DMS53 (cell line): ENCODE measurements at regions not wholly inside any gene's neighbourhood (a gene's known extent, or its start where the extent isn't known, plus 50 kb on each side); places are given as distances from the start of the nearest gene placed in this dataset.
"Not testable (repeated sequence)": the region's sequence is repeated elsewhere in the genome, so short reads cannot be mapped to it uniquely, and the experiment has no call there.

Experiments
- DNase-seq: peaks from one replicate; lab custom pipeline; 2025; lab: John Stamatoyannopoulos, UW

DNA sequence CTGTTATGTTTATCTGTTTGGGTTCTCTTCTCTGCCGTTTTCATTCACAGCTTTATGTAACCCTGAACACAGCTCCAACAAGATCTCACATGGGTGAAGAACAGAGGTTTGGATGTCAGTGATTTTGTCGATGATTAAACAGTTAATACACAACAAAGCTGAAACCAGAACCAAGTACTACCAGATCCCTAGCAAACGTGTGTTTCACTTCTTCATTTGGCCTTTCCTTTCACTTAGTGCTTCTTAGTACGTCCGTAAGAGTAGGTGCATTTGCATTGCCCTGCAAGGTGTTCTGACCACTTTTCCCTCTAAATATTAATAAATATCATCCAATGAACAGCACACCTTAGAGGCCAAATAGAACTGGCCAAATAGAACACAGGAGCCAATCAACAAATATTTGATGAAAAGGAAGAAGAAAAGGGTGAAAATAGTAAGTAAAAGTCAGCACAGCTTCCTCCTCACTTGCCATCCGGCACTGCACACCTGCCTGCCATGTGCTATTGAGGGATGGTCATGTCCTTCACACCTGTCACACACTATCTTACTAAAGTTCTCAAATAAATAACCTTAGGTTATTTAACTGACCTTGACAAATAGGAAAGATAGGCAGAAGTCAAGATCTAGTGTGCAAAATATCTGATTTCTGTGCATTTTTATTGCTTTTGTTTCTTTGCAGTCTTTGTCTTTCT lies 252.6 kb upstream of the ANKRD30A start:
- DNase-seq = no peak

DNA sequence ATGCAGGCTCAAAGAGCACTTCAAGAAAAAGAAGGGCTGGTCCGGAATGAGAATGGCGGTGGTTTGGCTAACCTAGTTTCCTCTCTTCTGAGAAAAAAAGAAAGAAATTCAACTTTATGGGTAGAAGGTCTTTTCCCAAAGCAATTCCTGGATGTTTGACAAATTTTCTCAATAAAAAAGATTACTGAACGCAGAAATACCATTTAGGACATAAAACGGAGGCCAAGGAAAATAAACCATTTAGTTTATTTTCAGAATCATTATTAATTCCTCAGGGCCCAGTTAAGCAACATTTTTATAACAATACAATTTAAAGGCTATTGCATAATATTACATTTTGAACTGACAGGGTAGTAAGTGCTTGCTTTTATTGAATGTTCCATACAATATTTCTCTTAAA lies 284.6 kb upstream of the ANKRD30A start:
- no peak for DNase-seq

DNA sequence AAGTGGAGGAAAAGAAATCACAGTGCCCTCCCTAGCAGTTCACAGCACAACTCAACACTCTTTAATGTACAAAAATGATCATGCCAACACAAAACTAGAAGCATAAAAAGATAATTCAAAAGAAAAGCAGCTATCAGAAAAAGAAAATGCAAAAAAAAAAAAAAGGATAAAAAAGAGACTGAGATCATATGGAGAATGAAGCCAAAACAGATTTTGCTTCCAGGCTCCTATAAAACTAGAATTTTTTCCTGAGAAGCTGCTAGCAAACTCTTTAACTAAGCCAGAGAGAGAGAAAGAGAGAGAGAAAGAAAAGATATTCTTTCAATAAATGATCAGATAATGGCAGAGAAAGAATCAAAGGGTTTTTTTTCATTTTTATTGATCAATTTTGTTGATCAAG lies 288.0 kb upstream of the ANKRD30A start:
- DNase-seq = no peak

DNA sequence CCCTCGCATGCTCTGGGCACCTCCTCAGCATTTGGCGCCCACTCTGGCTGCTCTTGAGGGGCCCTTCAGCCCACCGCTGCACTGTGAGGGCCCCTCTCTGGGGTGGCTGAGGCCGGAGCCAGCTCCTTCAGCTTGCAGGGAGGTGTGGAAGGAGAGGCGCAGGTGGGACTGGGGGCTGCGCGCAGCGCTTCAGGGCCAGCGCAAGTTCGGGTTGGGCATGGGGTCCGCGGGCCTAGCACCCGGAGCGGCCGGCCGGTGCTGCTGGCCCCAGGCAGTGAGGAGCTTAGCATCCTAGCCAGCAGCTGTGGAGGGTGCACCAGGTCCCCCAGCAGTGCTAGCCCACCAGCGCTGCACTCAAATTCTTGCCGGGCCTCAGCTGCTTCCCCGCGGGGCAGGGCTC lies 305.6 kb upstream of the ANKRD30A start:
- DNase-seq = no peak

DNA sequence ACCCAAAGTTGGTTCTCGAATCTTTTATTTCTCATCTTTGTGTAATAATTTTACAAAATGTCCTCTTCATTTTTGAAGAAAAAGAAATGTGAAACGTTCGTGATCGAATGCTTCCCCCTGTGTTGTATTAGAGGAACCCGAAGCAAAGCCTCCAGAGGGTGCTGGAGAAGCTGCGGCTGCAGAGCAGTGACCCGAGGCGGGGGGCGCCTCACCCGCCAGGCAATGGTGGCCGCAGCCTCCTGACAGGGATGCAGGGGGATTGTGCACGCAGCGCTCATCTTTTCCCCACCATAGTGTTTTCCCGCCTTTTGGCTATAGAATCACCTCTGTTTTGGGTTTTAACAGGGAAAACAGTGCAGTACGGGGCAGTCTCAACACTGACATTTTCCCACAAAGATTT lies 307.5 kb upstream of the ANKRD30A start:
- DNase-seq = no peak

DNA sequence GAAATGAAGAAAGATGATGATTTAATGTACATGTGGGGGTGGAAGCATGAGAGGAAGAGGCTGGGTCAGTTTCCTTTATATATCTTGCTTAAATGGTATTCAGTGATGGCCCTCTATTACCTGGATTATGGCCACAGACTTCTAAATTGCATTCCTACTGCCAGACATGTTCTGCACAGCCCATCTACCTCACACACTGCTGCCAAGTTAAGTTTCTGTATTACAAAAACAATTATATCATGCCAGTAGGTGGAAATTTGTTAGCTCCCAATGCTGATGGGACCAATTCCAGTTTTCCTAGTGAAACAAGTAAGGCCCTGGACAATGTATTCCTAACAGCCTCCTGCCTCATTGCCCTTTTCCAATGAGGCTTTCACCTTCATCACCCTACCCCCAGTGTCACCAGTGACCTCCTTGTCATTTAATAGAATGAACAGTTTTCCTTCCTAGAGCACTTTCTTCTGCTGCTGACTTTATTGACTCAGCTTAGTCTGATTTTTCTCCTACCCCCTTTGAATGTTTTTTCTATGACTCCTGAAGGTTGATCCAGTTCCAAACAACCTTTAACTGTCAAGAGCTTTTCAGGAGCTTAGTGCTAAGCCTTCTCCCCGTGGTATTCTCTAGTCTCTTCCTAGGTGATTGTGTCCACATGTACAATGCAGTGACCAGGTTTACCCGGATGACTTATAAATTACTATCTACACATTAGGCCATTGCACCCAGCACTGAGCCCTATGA lies 316.6 kb upstream of the ANKRD30A start:
- DNase-seq = no peak

DNA sequence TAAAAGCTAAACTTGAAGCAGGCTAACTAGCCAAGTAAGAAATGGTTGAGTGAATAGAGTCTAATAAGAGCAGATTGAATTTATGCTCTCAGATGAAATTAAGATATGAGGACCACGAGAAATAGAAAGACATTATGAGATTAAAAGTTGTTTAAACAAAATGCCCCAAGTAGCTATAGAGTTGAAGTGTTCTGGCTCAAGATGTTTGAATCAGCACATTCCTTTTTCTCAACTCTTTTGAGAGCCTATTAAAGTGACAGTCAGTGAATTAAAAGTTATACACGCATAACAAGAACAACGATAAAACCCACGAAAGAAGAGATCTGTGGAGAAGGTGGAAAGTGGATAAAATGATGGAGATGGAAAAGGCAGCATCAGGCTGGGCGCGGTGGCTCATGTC lies 322.2 kb upstream of the ANKRD30A start:
- no peak for DNase-seq

DNA sequence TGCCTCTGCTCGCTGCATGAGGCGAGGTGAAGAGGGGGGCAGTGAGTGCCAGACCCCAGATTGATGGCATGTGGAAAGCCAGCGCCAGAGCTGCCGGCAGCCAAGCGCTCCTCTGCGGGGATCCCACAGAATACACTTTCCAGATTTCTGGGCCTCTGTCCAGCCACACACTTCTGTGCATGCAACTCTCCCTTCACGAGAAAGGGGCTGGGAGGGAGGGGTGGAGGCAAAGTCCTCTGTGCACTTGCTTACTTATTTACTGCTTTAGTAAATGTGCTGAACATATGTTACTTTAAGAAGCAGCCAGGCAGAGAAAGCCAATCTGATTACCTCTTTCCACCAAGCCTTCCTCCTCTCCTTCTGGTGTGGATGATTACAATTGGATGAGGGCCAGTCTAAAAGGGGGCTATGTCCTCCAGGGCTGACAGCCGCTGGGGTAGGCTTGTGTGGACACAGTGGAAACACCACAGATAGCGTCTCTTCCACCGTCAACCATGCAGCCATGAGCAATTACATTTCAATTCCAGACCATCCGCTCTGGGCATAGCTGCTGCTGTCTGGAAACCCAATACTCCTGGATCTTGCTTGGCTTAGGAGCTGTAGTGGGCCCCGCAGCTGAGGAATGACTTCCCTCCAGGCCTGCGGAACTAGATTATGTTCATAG lies 322.8 kb upstream of the ANKRD30A start:
- DNase-seq = no peak

DNA sequence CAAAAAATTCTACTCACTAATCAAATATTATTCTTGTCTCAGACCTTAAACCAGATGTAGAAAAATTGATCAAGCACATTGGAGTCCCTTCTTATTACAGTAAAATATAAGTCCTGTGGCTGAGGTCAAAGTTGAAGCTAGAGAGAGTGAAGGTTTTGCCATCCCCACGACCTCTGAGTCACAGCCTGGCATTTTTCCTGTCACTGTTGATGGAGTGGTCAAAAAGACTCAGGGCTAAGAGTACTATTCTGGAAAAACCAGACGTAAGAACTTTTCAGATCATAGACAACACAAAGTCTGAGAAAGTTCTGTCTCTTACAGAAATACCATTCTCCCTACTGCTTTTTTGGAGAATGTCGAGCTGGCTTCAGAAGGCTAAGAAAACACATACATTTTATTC lies 323.7 kb upstream of the ANKRD30A start:
- DNase-seq = no peak

DNA sequence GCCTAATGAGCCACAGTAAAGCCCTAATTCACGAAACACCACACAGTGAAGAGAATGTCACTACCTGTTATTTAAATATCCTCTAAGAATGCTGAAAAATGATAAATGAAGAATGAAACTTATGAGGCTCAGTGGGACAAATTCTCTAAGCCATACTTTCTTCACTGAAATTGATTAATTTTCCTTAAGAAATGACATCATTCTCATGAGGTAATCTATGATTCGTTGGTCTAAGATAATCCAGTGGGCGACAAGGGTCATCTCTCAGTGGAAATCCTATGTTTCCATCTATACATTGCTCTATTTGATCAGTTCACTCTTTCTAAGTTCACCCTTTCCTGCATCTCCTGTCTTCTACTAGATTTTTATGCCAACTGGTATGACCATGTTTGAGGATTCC lies 330.4 kb upstream of the ANKRD30A start:
- DNase-seq = no peak

DNA sequence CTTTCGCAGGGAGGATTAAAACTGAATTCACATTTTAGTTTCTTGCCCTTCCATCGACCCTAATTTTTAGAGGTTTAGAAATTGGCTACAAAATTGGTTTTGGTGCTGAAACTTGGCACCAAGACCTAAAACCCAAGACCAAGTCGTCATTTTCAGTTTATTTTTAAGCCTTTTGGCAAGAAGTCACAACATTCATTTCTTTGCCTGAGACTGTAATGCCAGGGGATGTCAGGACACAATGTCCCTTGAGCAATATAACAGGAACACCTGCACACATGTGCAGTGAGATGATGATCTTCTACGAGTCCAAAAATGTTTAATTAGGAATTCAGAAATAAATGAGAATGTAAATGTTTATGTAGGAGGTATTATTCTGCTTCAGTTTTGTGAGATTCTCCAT lies 335.4 kb upstream of the ANKRD30A start:
- DNase-seq = no peak

DNA sequence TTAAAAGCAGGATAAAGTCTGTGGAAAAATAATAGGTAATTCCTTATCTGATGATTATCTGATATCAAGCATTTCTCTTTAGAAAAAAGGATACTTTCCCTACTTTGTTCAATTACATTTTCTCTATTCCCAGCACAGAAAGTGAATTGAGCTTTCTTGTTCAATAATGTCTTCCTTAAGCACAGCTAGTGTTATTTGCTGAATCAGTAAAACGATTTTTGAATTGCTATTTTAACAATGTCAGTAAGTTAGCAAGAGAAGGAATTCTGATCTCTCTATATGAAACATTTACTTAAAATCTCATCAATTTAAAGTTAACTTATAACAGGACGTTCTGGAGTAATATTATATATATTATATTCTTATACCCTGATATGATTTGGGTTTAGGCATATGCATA lies 337.2 kb upstream of the ANKRD30A start:
- DNase-seq = no peak

DNA sequence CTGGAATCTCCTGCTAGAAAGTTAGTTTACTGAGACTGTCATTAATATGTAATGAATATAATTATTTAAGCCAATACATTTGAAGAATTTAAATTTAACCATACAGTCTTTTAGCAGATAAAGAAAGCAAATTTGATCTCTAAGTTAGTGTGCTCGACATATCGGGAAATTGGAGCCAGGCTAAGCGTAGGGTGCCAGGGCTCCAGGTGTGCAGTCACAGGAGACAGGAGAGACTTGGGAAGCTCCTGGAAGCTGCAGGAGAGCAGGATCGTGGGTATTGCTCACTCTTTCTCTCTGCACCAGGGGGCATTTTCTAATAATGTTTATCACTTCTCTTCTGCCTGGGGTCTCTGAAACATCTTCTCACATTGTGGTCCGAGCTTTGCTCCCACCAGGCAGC lies 342.0 kb upstream of the ANKRD30A start:
- no peak for DNase-seq

DNA sequence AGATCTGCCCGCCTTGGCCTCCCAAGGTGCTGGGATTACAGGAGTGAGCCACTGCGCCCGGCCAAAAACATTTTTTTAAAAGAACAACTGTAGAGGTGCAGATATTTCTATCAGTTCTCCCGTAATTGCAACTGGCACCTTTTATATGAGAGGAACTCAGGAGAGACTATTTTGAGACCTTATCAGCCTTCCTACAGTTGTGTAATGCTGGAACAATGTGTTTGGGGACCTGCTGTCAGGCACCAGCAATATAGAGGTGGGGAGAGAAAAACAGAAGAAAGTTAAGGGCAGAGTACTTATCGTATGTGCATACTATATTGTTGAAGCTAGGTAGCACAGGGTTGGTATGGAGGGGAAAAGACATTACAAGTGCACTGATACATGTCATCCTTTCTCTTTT lies 343.8 kb upstream of the ANKRD30A start:
- no peak for DNase-seq

DNA sequence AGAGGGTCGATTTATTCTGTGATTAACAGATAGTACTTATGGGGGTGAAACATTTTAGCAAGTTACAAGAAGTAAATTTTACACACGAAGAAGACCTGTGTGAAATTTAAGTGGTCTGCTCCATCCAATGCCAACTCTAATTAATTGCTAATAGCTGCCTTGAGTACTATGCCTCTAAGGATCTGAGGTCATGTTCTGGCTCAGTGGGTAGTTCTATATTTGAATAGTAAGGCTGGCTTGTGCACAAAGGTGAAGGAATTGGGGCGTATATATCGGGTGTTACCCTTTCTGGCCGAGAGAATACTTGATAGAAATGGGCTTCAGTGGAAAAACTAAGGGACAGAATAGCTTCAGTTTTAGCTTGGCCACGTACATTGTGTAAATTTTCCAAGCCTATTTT lies 345.2 kb upstream of the ANKRD30A start:
- DNase-seq = no peak

DNA sequence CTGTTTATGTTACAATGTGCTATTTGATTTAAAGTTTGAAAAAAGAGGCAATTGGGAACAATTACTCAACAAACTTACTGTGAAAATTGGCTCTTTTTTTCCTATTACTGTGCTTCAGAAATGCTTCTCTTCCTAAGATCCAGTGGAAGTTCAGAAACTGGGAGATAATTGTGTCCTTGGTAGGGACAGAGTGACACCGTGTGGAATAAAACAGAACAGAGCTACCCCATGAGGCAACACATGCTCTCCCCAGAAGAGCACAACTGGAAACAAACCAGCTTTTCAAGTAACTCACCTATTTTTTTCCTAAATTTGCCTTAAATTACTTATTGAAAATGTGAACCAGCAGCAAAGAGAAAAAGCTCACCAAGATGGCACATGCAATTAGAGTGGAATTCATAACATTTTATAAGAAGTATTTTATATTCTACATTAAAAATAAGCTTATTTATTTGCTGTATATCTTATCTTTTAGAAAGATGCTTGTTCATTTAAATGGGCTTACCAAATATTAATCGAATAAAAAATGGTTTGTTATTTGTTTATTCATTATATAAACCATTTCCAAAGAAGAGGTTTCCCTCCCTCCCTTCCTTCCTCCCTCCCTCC lies 346.1 kb upstream of the ANKRD30A start:
- peak; percentile 31 for DNase-seq

DNA sequence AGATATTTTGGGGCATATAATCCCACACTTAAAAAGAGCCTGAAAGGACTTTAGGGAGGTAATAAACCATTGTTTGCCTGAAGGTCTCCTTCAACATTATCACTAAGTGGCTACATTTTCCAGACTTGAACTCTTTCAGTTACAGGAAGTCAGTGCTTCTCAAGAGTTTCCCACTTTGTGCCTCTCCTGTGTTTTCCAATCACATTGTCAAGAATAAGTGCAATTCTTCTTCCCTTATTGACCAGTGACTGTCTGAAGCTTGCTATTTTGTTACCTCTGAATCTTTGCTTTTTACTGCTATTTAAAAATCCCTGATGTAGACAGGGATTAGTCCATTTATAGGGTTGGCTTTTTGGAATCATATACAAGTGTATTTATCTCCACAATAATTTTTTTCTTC lies 346.7 kb upstream of the ANKRD30A start:
- no peak for DNase-seq

DNA sequence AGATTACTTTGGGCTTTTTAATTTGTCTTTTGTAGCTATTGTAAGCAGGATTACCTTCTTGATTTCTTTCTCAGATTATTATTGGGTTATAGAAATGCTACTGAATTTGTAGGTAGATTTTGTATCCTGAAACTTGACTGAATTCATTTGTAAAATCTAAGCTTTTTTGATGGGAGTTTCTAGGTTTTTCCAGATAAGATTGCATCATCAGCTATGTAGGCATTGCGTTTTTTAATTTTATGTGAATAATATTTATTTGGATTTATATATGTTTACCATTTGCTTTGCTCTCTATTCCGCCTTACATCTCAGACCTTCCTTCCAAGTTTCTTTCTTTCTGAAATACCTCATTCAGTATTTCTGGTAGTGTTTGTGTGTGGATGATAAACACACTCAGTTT lies 351.7 kb upstream of the ANKRD30A start:
- DNase-seq = no peak

DNA sequence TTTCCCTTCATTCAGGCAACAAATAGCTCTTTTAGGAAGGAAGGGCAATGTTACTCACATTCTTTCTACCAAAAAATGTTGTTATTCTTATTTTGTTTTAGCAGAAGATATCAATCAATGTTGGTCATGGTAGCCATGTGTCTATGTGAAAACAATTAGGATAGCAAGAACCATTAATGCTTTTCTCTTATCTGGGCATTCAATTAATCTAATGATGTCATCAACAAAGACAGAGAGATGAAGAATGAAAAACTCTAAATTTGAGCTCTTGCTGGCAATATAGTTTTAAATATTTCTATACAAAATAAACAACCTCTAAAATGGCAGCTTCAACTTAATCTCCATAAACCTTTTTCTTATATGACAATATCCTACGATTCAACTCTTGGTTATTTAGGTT lies 353.7 kb upstream of the ANKRD30A start:
- DNase-seq = no peak

DNA sequence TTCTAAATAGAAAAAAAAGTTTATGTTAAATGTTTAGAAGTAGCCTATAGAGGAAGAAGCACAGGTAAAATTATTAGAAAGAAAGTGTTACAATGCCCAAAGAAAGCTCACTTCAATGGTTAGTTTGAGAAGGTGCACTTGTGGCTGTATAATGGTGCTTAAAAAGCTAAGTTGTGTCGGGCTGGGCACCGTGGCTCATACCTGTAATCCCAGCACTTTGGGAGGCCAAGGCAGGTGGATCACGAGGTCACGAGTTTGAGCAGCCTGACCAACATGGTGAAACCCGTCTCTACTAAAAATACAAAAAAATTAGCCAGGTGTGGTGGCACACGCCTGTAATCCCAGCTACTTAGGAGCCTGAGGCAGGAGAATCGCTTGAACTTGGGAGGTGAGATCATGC lies 355.7 kb upstream of the ANKRD30A start:
- not testable (repeated sequence) for DNase-seq

DNA sequence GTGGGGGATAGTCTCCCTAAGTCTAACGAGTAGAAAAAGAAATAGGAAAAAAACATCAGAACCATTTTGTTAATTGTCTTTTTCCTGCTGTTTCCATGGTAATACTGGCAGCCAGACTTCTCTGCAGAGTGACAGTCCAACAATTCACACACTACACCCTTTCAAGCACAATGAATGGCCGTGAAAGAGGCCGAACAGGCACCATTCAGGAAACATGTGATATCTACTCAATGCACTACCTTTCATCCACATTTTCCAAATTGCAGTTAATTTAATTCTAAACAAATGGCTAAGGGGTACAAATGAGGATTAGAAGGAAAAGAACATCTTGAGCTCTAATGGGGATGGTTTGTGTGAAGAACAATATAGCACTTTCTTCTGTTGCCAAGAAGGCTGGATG lies 358.5 kb upstream of the ANKRD30A start:
- no peak for DNase-seq

DNA sequence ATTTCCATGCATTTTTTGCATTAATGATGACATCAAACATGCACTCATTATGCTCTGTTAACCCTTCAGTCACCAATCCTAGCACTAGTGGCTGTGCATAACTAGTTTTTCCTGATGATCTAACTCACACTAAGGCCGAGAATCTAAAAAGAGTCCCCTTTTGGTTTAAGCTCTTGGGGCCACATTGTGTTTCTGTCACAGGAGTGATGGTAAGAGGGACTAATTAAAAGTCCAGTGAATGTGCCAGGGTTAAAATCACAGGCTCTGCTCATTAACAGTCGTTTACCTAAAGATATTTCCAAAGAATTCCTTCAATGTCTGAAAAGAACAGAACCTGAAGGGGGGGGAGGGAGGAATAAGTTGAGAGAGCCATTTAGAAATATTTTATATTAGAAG lies 359.0 kb upstream of the ANKRD30A start:
- DNase-seq = no peak

DNA sequence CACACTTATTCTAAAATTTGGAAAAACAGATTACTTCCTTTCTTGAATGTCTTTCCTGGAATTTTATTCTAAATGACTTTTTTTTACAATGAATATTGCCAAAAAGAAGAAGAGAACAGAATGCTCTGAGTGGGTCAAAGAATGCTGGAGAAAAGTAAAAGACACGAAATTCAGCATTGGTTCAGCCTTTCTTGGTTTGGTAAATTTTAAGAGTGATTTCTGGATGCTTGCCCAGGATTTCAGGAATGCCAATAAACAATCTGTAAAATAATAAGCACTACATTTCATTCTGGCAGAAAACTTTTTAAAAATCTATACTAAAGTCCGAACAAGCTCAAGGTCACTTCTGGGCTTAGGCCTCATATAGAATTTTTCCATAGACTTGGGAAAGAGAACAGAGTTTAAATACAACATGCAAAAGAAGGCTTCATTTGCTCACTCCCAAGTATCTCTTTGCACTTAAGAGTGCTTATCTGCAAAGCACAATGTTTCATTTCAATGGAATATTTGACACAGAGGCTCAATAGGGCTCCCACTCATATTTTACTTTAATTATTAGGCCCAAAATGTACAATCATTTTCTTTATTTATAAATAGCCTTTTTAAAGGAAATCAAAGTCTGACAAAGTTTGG lies 359.5 kb upstream of the ANKRD30A start:
- DNase-seq = no peak
